ENCODE measurements at regions not wholly inside any gene's neighbourhood (a gene's known extent, or its start where the extent isn't known, plus 50 kb on each side); places are given as distances from the start of the nearest gene placed in this dataset.

- intact Hi-C loops (cut with DNase I): no loop called here
- Histone ChIP-seq H3K27ac (no peak overlapping the region), H3K4me3 (no peak overlapping the region), H3K27me3 (no peaks in the 10 kb centered on the region), H3K36me3 (no peaks in the 10 kb centered on the region), H3K9me3 (no peaks in the 10 kb centered on the region), H3K4me1 (no peaks in the 10 kb centered on the region)
- ATAC-seq (no peak), DNase-seq (no peak), FAIRE-seq (no peak)
- no peak for TF ChIP-seq CTCF (IDR thresholded peaks at IDR 0.05)
- WGBS, 2 donors: 71 to 81% methylated on average over 3 of the region's 3 CpGs
These were observed 111.3 kb upstream of the MLN start for GRCh38 chr6:33915134-33915533.

- ATAC-seq (peak in 2 of 4 donors; percentile 41 to 59), FAIRE-seq (no peak), DNase-seq (no peak)
- WGBS, 2 donors: 68 to 75% methylated on average over 8 of the region's 8 CpGs
- Histone ChIP-seq H3K4me1 (no peaks in the 10 kb centered on the region), H3K27me3 (no peaks in the 10 kb centered on the region), H3K4me3 (no peak overlapping the region), H3K27ac (no peak overlapping the region), H3K9me3 (no peaks in the 10 kb centered on the region), H3K36me3 (no peaks in the 10 kb centered on the region)
- TF ChIP-seq CTCF (IDR thresholded peaks at IDR 0.05): no peak
- intact Hi-C loops (cut with DNase I): no loop called here
These were observed 110.8 kb upstream of the MLN start for GRCh38 chr6:33914645-33915044.

GRCh38 chr6:33912195-33912594 is 108.4 kb upstream of the MLN start:
- TF ChIP-seq CTCF (IDR thresholded peaks at IDR 0.05): no peak
- Histone ChIP-seq H3K36me3 (no peaks in the 10 kb centered on the region), H3K27ac (no peak overlapping the region), H3K4me3 (no peak overlapping the region), H3K9me3 (no peaks in the 10 kb centered on the region), H3K27me3 (no peaks in the 10 kb centered on the region), H3K4me1 (peaks cover 0 to 6% (median 0%) of the 10 kb centered on the region in 3 donors)
- ATAC-seq (no peak), FAIRE-seq (no peak), DNase-seq (no peak)
- 56 to 75% methylated on average over 1 of the region's 1 CpG for WGBS, 2 donors
- intact Hi-C loops (cut with DNase I): no loop called here

GRCh38 chr6:33911488-33911887 is 107.7 kb upstream of the MLN start:
- no peak for TF ChIP-seq CTCF (IDR thresholded peaks at IDR 0.05)
- no peaks in the 10 kb centered on the region for H3K36me3 ChIP-seq
- WGBS, 2 donors: 87 to 90% methylated on average over 6 of the region's 6 CpGs
- ATAC-seq: no peak
- DNase-seq: no peak
- H3K4me3 ChIP-seq: no peak overlapping the region
- FAIRE-seq: no peak
- H3K27ac ChIP-seq: no peak overlapping the region
- intact Hi-C loops (cut with DNase I): no loop called here
- H3K4me1 ChIP-seq: peaks cover 0 to 6% (median 0%) of the 10 kb centered on the region in 3 donors
- no peaks in the 10 kb centered on the region for H3K9me3 ChIP-seq
- no peaks in the 10 kb centered on the region for H3K27me3 ChIP-seq

GRCh38 chr6:33910594-33910993 is 106.8 kb upstream of the MLN start:
- Histone ChIP-seq H3K4me1 (peaks cover 0 to 6% (median 0%) of the 10 kb centered on the region in 3 donors), H3K27me3 (no peaks in the 10 kb centered on the region), H3K27ac (no peak overlapping the region), H3K36me3 (no peaks in the 10 kb centered on the region), H3K4me3 (no peak overlapping the region), H3K9me3 (no peaks in the 10 kb centered on the region)
- 88 to 91% methylated on average over 4 to 5 of the region's 5 CpGs for WGBS, 2 donors
- DNase-seq: no peak
- no peak for ATAC-seq
- intact Hi-C loops (cut with DNase I): no loop called here
- FAIRE-seq: no peak
- TF ChIP-seq CTCF (IDR thresholded peaks at IDR 0.05): no peak

Data from pancreas (tissue), 10 donors.